Ovary (tissue), 7 donors: ENCODE measurements at regions not wholly inside any gene's neighbourhood (a gene's known extent, or its start where the extent isn't known, plus 50 kb on each side); places are given as distances from the start of the nearest gene placed in this dataset.

ENCODE experiments used
- DNase-seq, 5 donors: peaks; one replicate each; pipeline ENCODE4 v3.0.0-alpha.2; 2019 to 2020
- H3K27ac ChIP-seq, 2 donors: fragments of 200-600 bp; one replicate each; pipeline versions ENCODE4 v1.5.1 to v1.8.0; 2019 to 2022
- H3K27me3 ChIP-seq: fragments of 200-600 bp; one replicate; pipeline ENCODE4 v1.8.0; 2022
- H3K36me3 ChIP-seq: fragments of 200-600 bp; sonication (generic); one replicate; pipeline ENCODE4 v1.5.1; 2019
- H3K4me1 ChIP-seq: one replicate; pipeline ENCODE4 v1.8.1; 2013; ENCODE audit warnings: mild to moderate bottlenecking, moderate library complexity; ENCODE audit not compliant: insufficient read depth
- H3K4me3 ChIP-seq: fragments of 200-600 bp; sonication (generic); one replicate; pipeline ENCODE4 v1.5.1; 2017
- H3K9me3 ChIP-seq, 2 donors: fragments of 200-600 bp in 1 of 2; sonication (generic) in 1 of 2; one replicate each; pipeline versions ENCODE4 v1.5.1 to v1.8.1; 2013 to 2019; ENCODE audit warnings: mild to moderate bottlenecking in 1 of 2, moderate library complexity in 1 of 2
- EP300 ChIP-seq: sonication (generic); formaldehyde crosslinking; IDR thresholded peaks from one replicate; pipeline ENCODE4 v1.6.1; 2017; ENCODE audit warnings: antibody characterized with exemption
- POLR2A ChIP-seq: fragments of 450-650 bp; IDR thresholded peaks from one replicate; pipeline ENCODE4 v1.6.1; 2017; ENCODE audit warnings: antibody characterized with exemption, mild to moderate bottlenecking, moderate library complexity
- WGBS, 3 donors: extraction: QIAGEN DNeasy Blood & Tissue Kit in 1 of 3; methylation state at CpG; one replicate each; pipeline versions ENCODE4 v1.1.5 to v1.1.7; 2013 to 2017; 5-methylcytosine and 5-hydroxymethylcytosine counted together
- intact Hi-C, 4 donors: fragments of 100-400 bp; cut with DNase I; formaldehyde crosslinking; loops; one replicate each; pipeline versions ENCODE4 v1.11.0 to v1.15.1; 2022 to 2023
- TF ChIP-seq, protein P1 (sequence below), 3 donors: fragments of 450-650 bp in 2 of 3; fragments of 200-600 bp in 1 of 3; IDR thresholded peaks; one replicate each; pipeline versions ENCODE4 v1.5.1 to v1.8.0; 2016 to 2022; ENCODE audit warnings: antibody characterized with exemption in 3 of 3, mild to moderate bottlenecking in 1 of 3
- donor health status: DM: no; HTN: no; CAD: no; lungs with moderate emphysema.
- donor health status: DM: no; HTN: no; CAD: no.
- donor health status: Bipolar disorder and iron deficiency.
- donor health status: DM: no; HTN: no; CAD: no.
- donor health status: DM: yes; HTN: yes; CAD: no.

GRCh38 chr2:234258562-234259141 is 208.2 kb downstream of the SPP2 start:
- Histone ChIP-seq H3K27ac (no peak overlapping the region), H3K9me3 (no peaks in the 10 kb centered on the region), H3K27me3 (no peaks in the 10 kb centered on the region), H3K4me3 (no peak overlapping the region), H3K36me3 (no peaks in the 10 kb centered on the region), H3K4me1 (no peaks in the 10 kb centered on the region)
- intact Hi-C loops: no loop called here
- 86 to 93% (median 90%) methylated on average over 5 of the region's 5 CpGs for WGBS, 3 donors
- TF ChIP-seq POLR2A (no peak), EP300 (no peak)
- TF ChIP-seq, protein P1, sequence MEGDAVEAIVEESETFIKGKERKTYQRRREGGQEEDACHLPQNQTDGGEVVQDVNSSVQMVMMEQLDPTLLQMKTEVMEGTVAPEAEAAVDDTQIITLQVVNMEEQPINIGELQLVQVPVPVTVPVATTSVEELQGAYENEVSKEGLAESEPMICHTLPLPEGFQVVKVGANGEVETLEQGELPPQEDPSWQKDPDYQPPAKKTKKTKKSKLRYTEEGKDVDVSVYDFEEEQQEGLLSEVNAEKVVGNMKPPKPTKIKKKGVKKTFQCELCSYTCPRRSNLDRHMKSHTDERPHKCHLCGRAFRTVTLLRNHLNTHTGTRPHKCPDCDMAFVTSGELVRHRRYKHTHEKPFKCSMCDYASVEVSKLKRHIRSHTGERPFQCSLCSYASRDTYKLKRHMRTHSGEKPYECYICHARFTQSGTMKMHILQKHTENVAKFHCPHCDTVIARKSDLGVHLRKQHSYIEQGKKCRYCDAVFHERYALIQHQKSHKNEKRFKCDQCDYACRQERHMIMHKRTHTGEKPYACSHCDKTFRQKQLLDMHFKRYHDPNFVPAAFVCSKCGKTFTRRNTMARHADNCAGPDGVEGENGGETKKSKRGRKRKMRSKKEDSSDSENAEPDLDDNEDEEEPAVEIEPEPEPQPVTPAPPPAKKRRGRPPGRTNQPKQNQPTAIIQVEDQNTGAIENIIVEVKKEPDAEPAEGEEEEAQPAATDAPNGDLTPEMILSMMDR (IDR thresholded peaks at IDR 0.05): no peak
- DNase-seq: no peak

DNA sequence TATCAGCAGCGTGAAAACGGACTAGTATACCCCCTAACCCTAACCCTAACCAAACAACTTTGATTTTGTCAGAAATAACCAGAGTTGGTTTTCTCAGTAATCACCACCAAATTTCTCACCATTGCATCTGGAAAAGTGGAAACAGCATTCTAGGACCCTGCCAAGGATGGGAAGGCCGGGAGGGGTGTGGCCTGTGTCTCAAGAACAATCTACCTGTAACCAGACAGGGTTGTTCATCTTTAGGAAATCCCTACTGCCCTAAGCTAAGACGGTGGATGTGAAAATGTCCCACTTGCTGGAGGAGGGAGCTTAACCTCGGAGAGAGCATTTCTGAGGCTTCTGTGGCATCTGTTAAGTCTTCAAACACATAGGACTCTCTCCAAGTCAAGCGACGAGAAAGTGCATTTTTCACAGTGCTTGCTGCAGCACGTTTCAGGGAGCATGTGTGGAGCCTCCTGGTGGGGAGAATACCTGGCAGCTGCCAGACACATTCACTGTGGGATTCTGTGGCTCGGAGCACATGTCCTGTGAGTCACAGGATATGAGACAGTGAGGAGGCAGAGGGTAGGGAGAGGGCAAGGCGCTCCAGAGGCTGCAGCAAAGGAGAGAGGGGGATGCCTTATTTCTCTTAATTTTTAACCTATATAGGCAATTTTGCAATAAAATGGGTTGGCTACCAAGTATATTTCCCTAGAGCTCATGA is 207.5 kb downstream of the SPP2 start:
- WGBS, 3 donors: 34 to 41% (median 40%) methylated on average over 10 of the region's 10 CpGs
- Histone ChIP-seq H3K36me3 (no peaks in the 10 kb centered on the region), H3K27me3 (no peaks in the 10 kb centered on the region), H3K4me3 (no peak overlapping the region), H3K9me3 (no peaks in the 10 kb centered on the region), H3K4me1 (no peaks in the 10 kb centered on the region), H3K27ac (no peak overlapping the region)
- intact Hi-C loops: no loop called here
- peak in 1 of 5 donors; percentile 16 for DNase-seq
- TF ChIP-seq, protein P1 (IDR thresholded peaks at IDR 0.05): no peak
- TF ChIP-seq POLR2A (no peak), EP300 (no peak)

DNA sequence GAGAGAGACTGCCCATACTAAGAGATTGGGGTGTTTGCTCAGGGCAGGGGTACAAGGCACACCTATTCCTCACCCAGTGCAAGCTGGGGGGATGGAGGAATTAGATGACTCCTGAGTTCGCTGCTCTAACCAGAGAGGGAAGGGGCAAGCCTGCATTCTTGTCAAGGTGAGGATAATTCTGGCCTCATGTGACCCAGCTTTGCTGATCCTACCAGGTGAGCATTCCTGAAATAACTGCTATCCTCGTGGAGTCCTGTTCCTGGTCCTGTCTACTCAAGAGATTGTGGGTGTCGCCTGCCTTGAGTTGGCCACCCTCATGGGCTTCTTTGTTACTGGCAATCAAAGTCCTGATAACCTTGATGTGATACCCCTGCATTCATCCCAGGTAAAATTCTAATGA is 206.0 kb downstream of the SPP2 start:
- no peak for DNase-seq
- no peaks in the 10 kb centered on the region for H3K9me3 ChIP-seq
- 61 to 65% (median 63%) methylated on average over 3 of the region's 3 CpGs for WGBS, 3 donors
- no peak overlapping the region for H3K4me3 ChIP-seq
- H3K27ac ChIP-seq: no peak overlapping the region
- no peak for TF ChIP-seq POLR2A
- no peak for TF ChIP-seq EP300
- TF ChIP-seq, protein P1 (IDR thresholded peaks at IDR 0.05): no peak
- intact Hi-C loops: no loop called here
- H3K27me3 ChIP-seq: no peaks in the 10 kb centered on the region
- no peaks in the 10 kb centered on the region for H3K36me3 ChIP-seq
- H3K4me1 ChIP-seq: no peaks in the 10 kb centered on the region

- no peaks in the 10 kb centered on the region for H3K9me3 ChIP-seq
- intact Hi-C loops: no loop called here
- H3K4me3 ChIP-seq: no peak overlapping the region
- no peak for DNase-seq
- WGBS, 3 donors: 70 to 79% (median 78%) methylated on average over 5 of the region's 5 CpGs
- H3K27ac ChIP-seq: no peak overlapping the region
- TF ChIP-seq, protein P1 (IDR thresholded peaks at IDR 0.05): no peak
- TF ChIP-seq POLR2A: no peak
- TF ChIP-seq EP300: no peak
- H3K4me1 ChIP-seq: no peaks in the 10 kb centered on the region
- H3K36me3 ChIP-seq: no peaks in the 10 kb centered on the region
- H3K27me3 ChIP-seq: no peaks in the 10 kb centered on the region
These were observed 204.4 kb downstream of the SPP2 start for GRCh38 chr2:234254783-234255521.
